Stimulated activated CD4-positive, alpha-beta T cell treated with anti-CD3 and anti-CD28 coated beads, Interleukin-1b, Interleukin-23, amount 100 ng/mL, for 4 hours (primary cell): ENCODE measurements at regions not wholly inside any gene's neighbourhood (a gene's known extent, or its start where the extent isn't known, plus 50 kb on each side); places are given as distances from the start of the nearest gene placed in this dataset.
A peak's percentile ranks its signal among the peaks of the same experiment; 100 is the strongest.
"Not testable (repeated sequence)": the region's sequence is repeated elsewhere in the genome, so short reads cannot be mapped to it uniquely, and the experiment has no call there.

Source experiments
- DNase-seq, 2 donors: peaks; one replicate each; pipeline ENCODE4 v3.0.0-alpha.2; 2020; ENCODE audit warnings: low read depth in 2 of 2

DNA sequence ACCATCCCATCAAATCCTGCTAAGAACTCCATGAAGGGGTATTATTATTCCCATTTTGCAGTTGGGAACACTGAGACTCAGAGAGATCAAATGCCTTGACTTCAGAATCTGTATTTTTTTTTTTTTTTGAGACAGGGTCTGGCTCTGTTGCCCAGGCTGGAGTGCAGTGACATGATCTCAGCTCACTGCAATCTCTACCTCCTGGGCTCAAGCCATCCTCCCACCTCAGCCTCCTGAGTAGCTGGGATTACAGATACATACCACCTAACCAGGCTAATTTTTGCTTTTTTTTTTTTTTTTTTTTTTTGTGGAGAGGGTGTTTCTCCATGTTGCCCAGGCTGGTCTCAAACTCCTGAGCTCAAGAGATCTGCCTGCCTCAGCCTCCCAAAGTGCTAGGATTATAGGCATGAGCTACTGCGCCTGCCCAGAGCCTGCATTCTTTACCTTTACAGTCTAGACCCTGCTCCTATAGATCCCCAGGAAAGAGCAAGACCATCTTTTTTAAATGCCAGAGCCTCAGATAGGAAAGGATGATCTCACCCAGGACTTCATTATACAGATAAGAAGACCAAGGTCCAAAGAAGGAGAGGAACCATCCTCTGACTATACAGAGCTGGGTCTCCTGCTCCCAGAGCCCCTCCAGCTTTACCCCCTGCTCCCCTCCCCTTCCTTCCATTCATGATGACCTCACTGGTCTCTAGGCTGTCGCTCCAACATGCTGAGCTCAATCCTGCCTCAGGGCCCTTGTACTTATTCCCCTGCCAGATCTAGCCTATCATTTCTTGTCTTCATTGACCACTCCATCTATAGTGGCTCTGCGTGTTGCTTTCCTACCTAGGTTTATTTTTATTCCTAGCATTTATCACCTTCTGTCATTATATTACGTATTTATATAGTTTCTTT, 138.6 kb downstream of the CEBPB start:
- no peak for DNase-seq

DNA sequence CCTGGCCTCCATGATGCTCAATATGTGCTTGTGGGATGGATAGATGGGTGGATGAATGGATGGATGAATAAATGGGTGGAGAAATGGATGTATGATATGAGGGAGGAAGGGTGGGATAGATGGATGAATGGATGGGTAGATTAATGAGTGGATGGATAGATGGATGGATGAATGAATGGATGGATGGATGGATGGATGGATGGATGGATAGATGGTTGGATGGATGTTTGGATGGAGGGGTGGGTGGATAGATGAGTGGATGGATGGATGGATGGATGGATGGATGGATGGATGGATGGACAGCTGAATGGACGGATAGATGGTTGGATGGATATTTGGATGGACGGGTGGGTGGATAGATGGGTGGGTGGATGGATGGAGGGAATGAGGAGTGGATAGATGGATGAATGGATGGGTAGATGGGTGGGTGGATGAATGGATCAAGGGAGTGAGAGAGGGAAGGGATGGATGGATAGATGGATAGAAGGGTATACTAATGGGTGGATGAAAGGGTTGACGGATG, 139.4 kb downstream of the CEBPB start:
- DNase-seq = no peak

DNA sequence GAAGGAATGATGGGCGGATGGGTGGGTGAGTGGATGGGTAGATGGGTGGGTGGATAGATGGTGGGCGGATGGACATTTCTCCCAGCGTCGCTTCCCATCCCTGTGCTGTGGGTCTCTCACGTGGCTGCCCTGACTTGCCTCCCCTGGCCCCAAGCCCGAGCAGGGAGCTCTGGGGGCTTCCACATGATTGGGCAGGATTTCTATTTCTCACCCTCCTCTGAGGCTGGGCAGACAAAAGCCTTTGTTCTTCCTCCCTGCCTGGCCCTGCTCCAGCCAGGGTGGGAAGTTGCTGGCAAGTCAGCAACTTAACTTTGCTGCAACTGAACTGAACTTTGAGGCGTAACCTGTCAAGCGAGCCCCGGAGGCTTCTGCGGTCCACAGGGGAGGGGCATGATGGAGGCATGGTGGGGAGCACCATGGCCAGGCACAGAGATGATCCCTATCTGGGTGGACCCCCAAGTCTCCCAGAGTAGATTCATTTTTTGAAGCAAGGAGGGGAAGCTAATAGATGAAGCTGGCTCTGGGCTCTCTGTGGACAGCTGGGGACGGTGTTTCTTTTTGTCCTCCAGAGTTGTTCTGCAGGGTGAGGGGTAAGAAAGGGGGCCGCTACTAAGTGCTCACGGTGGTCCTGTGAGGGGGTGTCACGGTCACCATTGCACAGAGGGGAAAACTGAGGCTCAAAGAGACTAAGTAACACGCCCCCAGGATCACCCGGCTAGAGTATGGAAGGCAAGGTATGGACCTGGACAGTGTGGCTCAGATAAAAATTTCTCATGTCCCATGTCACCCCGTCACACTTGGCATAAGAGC, 140.1 kb downstream of the CEBPB start:
- no peak for DNase-seq

DNA sequence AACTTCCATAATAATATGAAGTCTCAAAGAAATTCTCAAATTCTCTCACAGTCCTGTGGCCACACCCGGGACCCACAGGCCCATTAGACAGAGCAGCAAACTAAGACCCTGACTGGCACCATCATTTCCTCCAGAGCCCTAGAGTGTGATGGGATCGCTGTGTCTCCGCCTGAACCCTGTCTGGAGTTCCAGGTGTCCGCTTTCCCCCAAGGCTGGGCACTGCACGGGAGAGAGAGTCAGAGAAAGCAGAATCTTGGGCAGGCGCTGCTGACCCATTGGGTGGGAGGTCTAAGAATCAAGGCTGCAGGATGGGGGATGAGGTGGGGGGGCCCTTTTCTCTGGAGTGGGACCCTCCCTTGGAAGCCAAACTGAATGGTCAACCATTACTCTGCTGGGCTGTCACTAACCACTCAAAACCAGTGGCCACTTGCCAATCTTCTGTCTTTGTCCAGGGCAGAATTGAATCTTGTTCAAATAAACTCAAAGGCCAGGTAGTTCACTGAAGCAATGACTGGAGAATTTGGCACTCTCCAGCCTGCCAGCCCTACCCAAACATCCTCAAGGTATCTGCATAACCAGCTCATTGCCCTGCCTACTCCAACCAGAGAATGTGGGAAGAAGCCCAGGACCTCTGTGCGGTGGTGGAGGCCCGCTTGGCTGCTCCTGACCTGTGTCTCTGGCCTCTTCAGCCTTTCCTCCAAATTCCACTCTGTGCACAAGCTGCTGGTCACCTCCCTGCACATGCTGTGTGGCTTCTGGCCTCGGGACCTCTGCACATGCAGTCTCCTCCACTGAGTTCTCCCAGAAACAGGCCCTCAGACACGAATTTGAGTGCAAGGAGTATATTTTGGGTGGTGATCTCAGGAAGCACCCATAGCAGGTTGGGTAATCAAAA, 141.1 kb downstream of the CEBPB start:
- DNase-seq = no peak

DNA sequence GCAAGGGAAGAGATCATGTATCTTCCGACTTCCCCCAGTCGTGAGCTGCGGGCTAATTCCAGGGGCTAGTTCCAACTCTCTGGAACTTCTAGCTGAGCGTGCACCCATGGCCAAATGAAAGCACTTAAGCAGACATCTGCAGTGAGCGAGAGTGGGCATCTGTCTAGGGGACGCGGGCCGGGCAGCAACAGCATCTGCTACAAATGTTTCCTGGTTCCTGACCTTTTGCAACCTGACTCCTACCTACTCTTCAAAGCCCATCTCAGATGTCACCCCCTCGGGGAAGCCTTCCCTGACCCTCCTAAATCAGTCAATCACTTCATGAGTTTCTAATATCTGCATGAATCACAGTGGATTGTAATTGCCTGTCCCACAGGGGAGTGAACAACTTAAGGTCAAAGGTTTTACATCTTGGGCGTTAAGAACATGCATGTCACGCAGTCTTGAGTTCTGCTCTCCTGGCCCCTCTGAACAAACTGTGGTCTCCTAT, 141.9 kb downstream of the CEBPB start:
- DNase-seq = no peak

DNA sequence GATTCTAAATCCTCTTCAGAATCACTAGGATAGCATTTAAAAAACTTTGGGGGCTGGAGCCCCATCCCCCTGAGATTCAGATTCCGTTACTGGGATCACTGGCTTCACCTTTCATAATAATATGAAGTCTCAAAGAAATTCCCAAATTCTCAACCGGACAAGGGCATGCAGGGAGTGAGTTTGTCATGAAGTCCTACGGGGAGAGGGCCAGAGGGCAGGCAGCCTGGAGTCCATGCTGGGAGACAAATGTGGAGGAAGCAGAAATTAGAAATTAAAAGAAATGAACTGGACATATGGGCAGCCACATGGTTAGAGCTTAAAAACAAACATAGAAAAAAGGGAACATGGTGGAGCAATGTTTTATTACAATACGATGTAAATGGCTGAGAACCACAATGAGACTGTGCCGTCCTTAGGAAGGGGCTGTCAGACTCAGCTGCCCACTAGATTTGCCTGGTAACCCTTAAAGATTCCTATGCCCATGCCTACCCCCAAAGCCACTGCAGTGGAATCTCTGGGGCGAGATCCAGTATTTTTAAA, 142.6 kb downstream of the CEBPB start:
- no peak for DNase-seq

DNA sequence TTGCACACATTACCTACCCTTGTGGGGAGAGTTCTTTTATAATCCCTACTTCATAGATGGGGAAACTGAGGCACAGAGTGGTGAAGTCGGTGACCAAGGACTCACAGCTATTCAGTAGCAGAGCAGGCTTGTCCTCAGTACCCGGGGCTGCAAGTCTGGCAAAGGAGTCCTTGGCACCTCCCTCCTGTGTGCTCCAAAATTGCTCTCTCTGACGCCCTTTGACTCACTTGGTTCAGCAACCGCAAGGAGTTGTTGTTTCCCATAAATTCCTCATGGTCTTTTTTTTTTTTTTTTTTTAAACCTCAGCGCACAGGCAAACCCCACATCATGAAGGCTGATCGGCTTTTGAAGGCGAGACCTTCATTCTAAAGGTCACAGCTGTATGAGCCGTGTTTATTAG, 143.2 kb downstream of the CEBPB start:
- no peak for DNase-seq

DNA sequence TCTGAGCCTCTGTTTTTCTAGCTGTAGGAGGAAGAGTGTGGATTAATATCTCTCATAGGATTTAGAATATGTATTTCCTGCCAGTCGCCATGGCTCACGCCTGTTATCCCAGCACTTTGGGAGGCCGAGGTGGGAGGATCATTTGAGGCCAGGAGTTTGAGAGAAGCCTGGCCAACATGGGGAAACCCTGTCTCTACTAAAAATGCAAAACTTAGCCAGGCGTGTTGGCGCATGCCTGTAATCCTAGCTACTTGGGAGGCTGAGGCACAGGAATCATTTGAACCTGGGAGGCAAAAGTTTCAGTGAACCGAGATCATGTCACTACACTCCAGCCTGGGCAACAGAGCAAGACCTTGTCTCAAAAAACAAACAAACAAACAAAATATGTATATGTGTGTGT, 143.9 kb downstream of the CEBPB start:
- DNase-seq = not testable (repeated sequence)

DNA sequence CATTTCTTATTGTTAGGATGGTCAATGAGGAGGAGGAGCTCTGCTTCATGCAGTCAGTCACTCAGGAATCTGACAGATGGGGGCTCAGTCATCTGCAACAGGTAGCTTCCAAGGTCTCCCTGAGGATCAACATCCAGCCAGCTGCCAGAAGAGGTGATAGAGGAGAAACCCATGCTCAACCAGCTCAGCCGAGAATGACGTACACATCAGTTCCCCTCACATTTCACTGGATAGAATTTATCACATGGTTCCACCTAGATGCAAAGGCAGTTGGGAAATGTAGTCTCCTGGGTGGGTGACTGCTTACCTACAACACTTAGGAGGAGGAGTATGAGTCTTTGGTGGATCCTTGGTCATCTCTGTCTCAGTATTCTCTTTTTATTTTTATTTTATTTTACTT, 144.5 kb downstream of the CEBPB start:
- DNase-seq = no peak

DNA sequence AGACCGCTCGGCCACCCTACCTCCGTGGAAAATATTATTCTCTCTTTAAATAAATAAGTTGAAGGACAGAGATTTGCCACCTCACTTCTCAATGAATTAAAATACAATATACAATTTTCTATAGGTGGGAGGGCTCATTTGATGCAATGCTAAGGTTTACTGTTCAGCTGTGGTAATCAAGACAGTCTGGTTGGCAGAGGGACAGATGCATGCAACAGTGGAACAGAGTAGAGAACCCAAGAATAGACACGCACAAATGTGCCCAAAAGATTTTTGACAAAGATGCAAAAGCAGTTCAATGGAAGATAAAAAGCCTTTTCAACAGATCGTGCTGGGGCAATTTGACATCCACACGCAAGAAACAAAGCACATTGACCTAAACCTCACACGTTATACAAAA, 145.2 kb downstream of the CEBPB start:
- DNase-seq = no peak

DNA sequence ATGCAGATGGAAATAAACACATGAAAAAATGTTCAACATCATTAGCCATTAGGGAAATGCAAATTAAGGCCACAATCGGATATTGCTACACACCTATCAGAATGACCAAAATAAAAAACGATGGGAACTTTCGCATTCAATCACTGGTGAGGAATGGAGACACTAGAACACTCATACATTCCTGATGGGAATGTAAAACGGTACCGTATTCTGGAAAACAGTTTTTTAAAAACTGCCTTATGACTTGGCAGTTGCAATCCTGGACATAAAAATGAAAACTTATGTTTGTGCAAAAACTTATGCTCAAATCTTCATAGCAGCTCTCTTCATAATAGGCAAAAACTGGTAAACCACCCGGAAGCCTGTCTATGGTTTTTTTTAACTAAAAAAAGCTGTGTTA, 146.0 kb downstream of the CEBPB start:
- DNase-seq = no peak

DNA sequence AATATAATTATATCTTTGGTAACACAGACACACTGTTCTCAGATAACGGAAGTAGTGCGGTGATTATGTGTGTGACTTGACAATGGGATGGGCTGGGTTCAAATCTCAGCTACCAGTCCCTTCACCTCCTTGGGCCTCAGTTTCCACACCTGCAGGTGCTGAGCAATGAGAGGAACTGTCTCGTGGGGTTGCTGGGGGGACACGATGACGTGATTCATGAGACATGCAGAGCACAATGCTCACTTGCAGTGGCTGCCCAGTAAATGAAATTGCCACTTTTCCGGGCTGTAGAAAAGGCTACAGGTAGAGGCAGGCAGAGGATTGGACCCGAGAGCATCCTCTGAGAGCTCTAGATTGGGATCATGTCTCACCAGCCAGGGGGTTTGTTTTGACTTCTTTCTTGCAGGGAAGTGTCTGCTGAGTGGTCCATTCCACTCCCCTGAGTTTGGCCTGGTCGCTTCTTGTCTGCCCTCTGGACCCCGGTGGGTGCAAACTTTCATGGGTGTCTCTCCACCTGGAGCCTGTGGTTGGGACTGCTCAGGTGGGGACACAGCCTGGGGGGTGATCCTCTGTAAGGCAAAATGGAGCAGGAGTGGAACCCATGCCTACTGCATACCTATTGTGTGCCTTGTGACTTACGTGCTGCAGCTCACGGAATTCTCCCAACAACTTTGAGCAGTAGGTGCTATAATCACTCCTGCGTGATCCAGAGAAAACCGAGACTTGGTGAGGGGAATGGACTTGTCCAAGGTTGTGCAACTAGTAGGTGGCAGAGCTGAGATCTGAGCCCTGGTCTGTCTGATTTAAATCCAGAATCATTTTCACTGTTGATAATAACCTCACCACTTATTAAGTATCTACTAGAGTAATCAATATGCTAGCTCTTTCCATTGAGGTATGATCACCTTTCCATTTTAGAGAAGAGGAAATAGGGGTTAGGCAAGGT, 147.2 kb downstream of the CEBPB start:
- no peak for DNase-seq

DNA sequence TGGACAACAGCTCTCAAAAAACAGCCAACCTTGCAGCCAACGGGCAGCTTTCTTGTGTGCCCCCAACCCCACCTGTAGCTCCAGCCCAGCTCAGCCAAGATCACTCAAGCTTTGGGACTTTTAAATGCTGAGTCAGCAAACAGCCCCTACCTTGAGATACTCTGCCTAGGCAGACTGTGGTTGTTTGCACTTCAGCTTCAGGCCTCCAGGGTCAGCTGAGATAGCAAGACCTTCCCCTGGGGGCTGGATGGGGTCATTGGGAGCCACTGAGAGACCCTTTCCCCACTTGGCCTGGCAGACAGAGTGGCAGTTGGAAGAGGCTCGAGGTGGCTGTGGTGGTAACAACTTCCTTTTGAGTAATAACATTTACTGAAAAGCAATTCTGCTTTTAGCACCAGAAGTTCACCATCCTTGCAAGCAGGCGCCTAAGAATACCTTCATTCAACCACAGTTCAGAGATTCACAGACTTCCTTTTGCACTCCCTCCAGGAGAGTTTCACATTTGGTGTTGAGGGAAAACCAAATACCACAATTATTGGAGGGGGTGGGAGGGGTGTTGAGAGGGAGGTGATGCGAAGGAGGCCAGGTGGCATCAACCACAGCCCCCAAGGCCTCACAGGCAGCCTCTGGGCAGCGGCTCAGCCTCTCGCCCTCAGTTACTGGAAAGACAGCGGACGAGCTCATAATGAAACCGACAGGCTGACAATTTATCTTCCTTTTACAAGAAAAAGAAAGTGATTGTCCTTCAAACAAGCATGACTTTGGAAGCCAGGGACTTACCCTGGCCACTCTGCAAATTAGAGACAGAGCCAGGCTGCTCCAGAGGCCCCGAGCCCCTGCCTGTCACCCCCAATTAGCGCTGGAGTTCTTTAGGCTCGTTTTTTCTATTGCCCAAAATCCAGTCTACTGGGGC, 148.1 kb downstream of the CEBPB start:
- peak in 1 of 2 donors; percentile 31 for DNase-seq

DNA sequence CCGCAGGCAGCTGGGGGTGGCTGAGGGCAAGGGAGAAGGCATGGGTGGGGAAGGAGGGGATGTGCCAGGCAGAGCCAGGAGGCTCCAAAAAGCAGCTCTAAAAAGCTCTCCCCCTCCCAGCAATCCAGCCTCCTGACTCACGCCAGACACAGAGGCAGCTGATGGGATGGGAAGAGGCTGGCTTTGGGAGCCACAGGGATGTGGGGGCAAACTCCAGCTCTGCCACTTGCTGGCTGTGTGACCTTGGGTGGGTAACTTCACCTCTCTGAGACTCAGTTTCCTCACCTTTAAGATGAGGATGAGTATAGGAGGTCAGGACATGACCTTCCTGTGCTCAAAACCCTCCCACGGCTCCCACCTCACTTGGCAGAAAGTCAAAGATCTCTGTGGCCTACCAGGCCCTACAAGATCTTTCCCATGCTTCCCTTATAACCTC, 148.9 kb downstream of the CEBPB start:
- DNase-seq = no peak

DNA sequence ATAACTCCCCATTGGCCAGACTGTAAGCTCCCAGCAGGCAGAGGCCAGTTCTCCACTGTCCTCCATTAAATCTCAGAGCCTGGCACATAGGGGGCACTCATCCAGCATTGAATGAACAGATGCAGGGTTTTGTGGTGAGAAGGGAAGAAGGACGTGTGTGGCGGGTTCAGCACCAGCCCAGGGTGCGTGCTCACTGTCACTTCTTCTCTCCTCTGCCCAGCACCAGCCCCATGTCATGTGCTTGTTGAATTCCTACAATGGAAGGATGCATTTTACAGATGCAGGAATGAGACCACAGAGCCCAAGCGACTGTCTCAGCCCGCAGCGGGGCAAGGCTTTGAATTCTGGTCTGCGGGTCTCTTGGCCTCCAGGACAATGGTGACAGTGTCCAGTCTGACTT, 149.9 kb downstream of the CEBPB start:
- DNase-seq = no peak

DNA sequence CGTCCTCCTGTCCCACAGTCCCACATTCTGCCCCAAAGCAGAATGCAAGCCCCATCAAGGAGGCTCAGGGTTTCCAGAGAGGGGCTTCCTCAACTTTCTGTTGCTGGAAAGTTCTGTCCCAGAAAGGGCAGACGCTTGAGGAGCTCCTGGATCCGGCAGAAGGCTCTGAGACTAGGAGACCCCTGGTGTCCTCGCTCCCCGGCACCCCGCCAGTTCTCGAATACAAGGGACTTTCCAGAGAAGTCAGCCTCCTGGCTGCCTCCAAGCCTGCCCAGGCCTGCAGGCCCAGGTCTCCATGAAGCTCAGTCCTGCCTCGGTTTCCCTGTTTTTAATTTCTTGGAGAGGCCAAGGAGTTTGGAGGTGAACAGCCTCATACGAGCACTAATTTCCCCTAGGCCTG, 150.4 kb downstream of the CEBPB start:
- no peak for DNase-seq

DNA sequence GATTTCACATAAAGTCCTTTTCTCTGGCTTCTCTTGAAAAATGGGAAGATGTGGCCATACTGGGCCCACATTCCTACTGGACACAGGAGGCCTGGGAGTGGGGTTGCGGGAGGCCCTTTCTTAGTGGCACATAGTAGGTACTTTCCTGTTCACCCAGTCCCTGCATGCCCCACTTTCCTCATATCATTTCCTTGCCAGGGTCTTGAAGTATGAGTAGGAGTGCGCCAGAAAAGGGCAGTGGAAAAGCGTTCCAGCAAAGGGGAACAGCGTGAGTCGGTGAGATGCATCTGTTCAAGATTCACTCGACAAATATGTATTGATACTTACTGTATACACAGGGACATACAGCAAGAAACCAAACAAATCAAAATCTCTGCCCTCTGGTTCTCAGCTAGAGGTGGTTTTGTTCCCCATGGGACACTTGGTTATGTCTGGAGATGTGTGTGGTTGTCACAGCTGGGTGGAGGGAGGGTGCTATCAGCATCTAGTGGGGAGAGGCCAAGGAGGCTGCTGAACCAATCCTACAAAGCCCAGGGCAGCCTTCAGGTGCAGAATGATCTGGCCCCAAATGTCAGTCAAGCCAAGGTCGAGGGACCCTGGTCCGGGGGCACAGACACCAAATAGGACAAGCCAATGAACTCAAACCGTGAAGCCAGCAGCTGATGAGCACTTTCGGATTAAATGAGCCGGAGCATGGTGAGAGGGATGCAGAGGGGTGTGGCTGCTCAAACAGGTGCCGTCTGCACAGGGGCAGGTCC, 151.4 kb downstream of the CEBPB start:
- no peak for DNase-seq

DNA sequence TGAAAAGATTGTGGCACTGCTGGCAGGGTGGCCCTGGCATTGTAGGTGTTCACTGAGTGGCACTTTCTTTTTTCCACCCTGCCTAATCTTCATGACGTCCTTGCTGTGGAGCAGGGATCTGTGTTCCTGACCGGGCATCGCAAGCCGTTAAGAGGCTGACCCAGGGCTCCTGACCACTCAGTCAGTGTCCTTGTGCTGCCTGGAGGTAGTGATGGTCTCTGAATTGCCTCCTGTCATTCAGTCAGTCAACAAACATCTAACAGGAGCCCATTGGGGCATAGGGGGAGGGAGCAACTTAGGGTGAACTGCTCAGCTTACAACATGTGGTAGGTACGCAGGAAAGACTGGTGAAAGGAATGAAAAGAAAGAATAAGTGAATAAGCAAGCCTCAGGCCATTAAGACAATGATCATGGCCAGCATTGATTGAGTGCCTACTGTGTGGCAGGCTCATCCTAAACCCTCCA, 152.0 kb downstream of the CEBPB start:
- no peak for DNase-seq
